ENCODE measurements at regions not wholly inside any gene's neighbourhood (a gene's known extent, or its start where the extent isn't known, plus 50 kb on each side); places are given as distances from the start of the nearest gene placed in this dataset.

GRCh38 chr3:193790086-193790990, 197.3 kb downstream of the OPA1 start:
- 94% methylated on average over 2 to 4 of the region's 4 CpGs for WGBS, 2 donors
- H3K4me1 ChIP-seq = peaks cover 5% of the 10 kb centered on the region
- H3K27me3 ChIP-seq = no peaks in the 10 kb centered on the region
- TF ChIP-seq CTCF (IDR thresholded peaks at IDR 0.05) = no peak
- no peak for TF ChIP-seq POLR2A (IDR thresholded peaks at IDR 0.05)
- H3K36me3 ChIP-seq (ENCODE audit: low read depth, missing control alignments) = no peaks in the 10 kb centered on the region
- intact Hi-C loops (cut with DNase I; ENCODE audit: low total_unique reads) = no loop called here
- H3K9me3 ChIP-seq = no peaks in the 10 kb centered on the region
- H3K27ac ChIP-seq = no peak overlapping the region
- DNase-seq = no peak
- H3K4me3 ChIP-seq = no peak overlapping the region

DNA sequence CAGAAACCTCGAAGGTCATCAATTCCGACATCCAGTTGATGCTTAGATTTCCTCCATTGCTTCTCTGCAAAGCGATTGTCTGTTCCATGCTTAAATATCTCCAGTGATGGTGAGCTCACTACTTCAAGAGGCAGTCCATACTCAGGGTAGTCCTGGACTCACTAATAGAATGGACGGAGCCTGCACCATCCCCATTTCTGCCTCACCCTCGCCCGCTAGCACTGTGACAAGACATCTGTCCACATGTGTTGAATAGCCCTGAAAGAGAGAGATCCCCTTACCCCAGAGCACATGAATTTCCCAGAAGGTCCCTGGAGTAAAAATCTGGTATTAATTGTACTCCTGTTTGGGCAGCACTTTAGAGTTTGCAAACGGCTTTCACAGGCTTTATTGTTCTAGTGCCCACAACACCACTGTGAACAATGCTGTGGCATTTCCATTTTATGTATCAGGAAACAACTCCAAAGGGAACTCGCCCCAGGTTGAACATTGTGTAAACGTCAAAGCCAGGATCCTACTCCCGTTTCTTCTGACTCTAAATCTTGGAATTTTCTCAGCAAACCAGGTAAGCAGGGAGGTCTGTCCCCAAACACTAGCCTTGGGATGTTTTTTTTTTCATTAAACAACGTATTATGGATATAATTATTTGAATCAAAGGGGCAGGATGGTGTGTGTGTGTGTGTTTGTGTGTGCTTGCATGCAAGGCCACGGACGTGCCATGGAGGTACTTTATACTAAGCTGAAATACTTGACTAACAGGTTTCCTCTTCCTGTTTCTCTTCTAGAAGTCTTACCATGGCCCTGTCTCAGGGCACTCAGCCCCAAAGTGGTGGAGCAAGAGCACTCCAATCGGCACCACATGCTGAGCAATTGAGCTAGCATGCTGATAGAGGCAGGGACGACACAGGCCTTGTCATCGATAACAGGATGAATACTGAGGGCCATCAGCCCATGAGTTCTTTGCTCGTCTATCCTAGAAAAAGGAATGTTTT, 198.3 kb downstream of the OPA1 start:
- Histone ChIP-seq H3K27ac (no peak overlapping the region), H3K4me3 (no peak overlapping the region), H3K36me3 (ENCODE audit: low read depth, missing control alignments) (no peaks in the 10 kb centered on the region), H3K27me3 (no peaks in the 10 kb centered on the region), H3K9me3 (no peaks in the 10 kb centered on the region), H3K4me1 (peaks cover 5% of the 10 kb centered on the region)
- intact Hi-C loops (cut with DNase I; ENCODE audit: low total_unique reads) = no loop called here
- TF ChIP-seq CTCF (IDR thresholded peaks at IDR 0.05) = no peak
- no peak for TF ChIP-seq POLR2A (IDR thresholded peaks at IDR 0.05)
- no peak for DNase-seq
- WGBS, 2 donors = 84 to 91% methylated on average over 17 of the region's 17 CpGs

DNA sequence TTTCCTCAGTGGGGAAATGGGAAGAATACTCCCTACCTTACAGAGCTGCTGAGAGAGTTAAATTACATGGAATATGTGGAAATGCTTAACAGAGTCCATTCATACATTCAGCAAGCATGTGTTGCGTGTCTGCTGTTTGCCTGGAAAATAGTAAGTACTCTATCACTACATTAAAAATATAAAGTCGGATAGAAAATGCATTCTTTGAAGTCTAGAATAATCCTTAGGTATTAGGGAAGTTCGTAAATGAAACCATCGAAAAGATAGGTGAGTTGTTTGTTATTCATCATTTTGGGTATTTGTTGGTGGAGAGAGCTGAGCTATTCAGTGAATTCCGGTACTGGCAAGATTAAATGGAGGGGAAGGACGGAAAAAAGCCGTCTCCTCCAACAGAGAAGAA, 200.1 kb downstream of the OPA1 start:
- Histone ChIP-seq H3K4me1 (peaks cover 5% of the 10 kb centered on the region), H3K36me3 (ENCODE audit: low read depth, missing control alignments) (no peaks in the 10 kb centered on the region), H3K27ac (no peak overlapping the region), H3K4me3 (no peak overlapping the region), H3K9me3 (no peaks in the 10 kb centered on the region), H3K27me3 (no peaks in the 10 kb centered on the region)
- TF ChIP-seq POLR2A (IDR thresholded peaks at IDR 0.05) (no peak), CTCF (IDR thresholded peaks at IDR 0.05) (no peak)
- WGBS, 2 donors = 90 to 94% methylated on average over 7 of the region's 7 CpGs
- intact Hi-C loops (cut with DNase I; ENCODE audit: low total_unique reads) = no loop called here
- no peak for DNase-seq

DNA sequence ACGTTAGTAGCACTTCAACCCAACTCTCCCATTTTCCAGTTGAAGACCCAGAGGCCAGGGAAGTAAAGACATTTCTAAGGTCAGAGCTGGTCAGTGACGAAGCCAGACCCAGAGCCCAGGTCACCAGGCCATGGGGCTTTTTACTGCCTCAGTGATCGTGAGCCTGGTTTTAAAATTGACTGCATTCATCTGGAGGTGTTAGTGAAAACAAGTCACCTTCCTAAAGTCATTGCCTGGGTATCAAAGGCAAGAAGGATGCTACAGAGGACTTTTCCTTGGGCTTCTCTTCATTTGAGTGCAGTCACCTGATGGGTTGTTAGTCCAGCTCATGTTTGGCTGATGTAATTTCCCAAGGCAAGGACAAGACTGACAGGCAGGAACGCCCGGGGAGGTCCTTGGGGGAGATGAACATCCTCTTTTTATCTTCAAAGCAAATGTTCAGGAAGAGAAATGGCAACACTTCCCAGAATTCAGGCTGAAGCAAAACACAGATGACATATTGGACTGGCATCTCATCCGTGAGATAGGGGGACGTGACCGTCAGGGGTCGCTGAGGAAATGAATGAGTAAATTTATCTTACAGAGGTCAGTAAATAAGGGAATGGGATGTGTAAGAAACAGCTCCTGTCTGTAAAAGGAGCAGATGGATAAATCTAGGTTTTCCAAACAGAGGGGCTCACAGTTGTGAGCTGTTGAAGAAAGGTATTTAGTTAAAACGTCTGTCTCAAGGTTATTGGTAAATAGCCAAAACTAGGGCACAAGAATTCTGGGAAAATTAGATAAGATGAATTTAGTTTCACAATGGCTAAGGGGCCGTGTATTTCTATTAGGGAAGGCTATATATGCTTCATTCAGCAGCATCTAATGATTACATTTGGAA, 201.2 kb downstream of the OPA1 start:
- intact Hi-C loops (cut with DNase I; ENCODE audit: low total_unique reads) = no loop called here
- 54 to 55% methylated on average over 11 of the region's 11 CpGs for WGBS, 2 donors

More for the DNA sequence above, 201.2 kb downstream of the OPA1 start:
- Histone ChIP-seq H3K4me3 (no peak overlapping the region), H3K9me3 (no peaks in the 10 kb centered on the region), H3K4me1 (no peaks in the 10 kb centered on the region), H3K27ac (no peak overlapping the region), H3K36me3 (ENCODE audit: low read depth, missing control alignments) (no peaks in the 10 kb centered on the region), H3K27me3 (no peaks in the 10 kb centered on the region)
- DNase-seq = no peak
- no peak for TF ChIP-seq CTCF (IDR thresholded peaks at IDR 0.05)
- TF ChIP-seq POLR2A (IDR thresholded peaks at IDR 0.05) = no peak
